Mesodermal cell (in vitro differentiated cells): ENCODE measurements at regions not wholly inside any gene's neighbourhood (a gene's known extent, or its start where the extent isn't known, plus 50 kb on each side); places are given as distances from the start of the nearest gene placed in this dataset.

Experiments
- H3K27ac ChIP-seq: 2 replicates; pipeline ENCODE4 v1.7.0; 2013; ENCODE audit warnings: mild to moderate bottlenecking, low read depth, low read length, moderate library complexity; ENCODE audit not compliant: severe bottlenecking
- H3K36me3 ChIP-seq: 2 replicates; pipeline ENCODE4 v1.7.1; 2013; ENCODE audit warnings: mild to moderate bottlenecking, low read length, moderate library complexity; ENCODE audit not compliant: control insufficient read depth, insufficient read depth
- H3K4me1 ChIP-seq: one replicate; pipeline ENCODE4 v1.7.1; 2013; ENCODE audit warnings: mild to moderate bottlenecking, low read length; ENCODE audit not compliant: insufficient read depth, control insufficient read depth, poor library complexity, severe bottlenecking
- H3K4me3 ChIP-seq: 2 replicates; pipeline ENCODE4 v1.7.0; 2013; ENCODE audit warnings: low read length, control low read depth, mild to moderate bottlenecking; ENCODE audit not compliant: insufficient read depth, poor library complexity, severe bottlenecking; ENCODE audit errors: extremely low read depth
- H3K9me3 ChIP-seq: 2 replicates; pipeline ENCODE4 v1.7.1; 2013; ENCODE audit warnings: mild to moderate bottlenecking, low read length, moderate library complexity; ENCODE audit not compliant: control insufficient read depth
- WGBS, 2 experiments: methylation state at CpG; one replicate each; pipeline ENCODE4 v1.1.5; 2013; ENCODE audit warnings: missing lambda C conversion rate in 2 of 2; ENCODE audit not compliant: insufficient coverage in 2 of 2; 5-methylcytosine and 5-hydroxymethylcytosine counted together

- WGBS, 2 experiments, result 92% methylated on average over 2 of the region's 2 CpGs; no CpG with 5 or more reads in 1 of the 2 experiments
Measured at GRCh38 chrX:43526878-43527277, 129.2 kb upstream of the MAOA start.

GRCh38 chrX:43527801-43528200, 128.3 kb upstream of the MAOA start:
- no peak overlapping the region for H3K4me3 ChIP-seq
- H3K4me1 ChIP-seq, result no peaks in the 10 kb centered on the region
- no CpG with 5 or more reads among the region's 3 CpGs for WGBS, 2 experiments
- H3K36me3 ChIP-seq, result no peaks in the 10 kb centered on the region
- no peaks in the 10 kb centered on the region for H3K9me3 ChIP-seq
- H3K27ac ChIP-seq, result no peak overlapping the region

More at GRCh38 chrX:43526878-43527277, 129.2 kb upstream of the MAOA start:
- no peaks in the 10 kb centered on the region for H3K9me3 ChIP-seq
- no peak overlapping the region for H3K4me3 ChIP-seq
- H3K4me1 ChIP-seq, result no peaks in the 10 kb centered on the region
- no peak overlapping the region for H3K27ac ChIP-seq
- no peaks in the 10 kb centered on the region for H3K36me3 ChIP-seq

- H3K4me1 ChIP-seq, result no peaks in the 10 kb centered on the region
- no peak overlapping the region for H3K27ac ChIP-seq
- H3K9me3 ChIP-seq, result peaks cover 6% of the 10 kb centered on the region
- H3K36me3 ChIP-seq, result no peaks in the 10 kb centered on the region
- no CpG with 5 or more reads among the region's 2 CpGs for WGBS, 2 experiments
- no peak overlapping the region for H3K4me3 ChIP-seq
Measured at GRCh38 chrX:43530837-43531236, 125.3 kb upstream of the MAOA start.

- 100% methylated on average over 1 to 3 of the region's 3 CpGs for WGBS, 2 experiments
- Histone ChIP-seq H3K9me3 (no peaks in the 10 kb centered on the region), H3K4me1 (no peaks in the 10 kb centered on the region), H3K36me3 (no peaks in the 10 kb centered on the region), H3K27ac (no peak overlapping the region), H3K4me3 (no peak overlapping the region)
Measured at GRCh38 chrX:43540318-43540717, 115.8 kb upstream of the MAOA start.

- H3K9me3 ChIP-seq, result no peaks in the 10 kb centered on the region
- H3K27ac ChIP-seq, result no peak overlapping the region
- peaks cover 6% of the 10 kb centered on the region for H3K4me1 ChIP-seq
- H3K4me3 ChIP-seq, result no peak overlapping the region
- WGBS, 2 experiments, result 10% methylated on average over 1 of the region's 3 CpGs; no CpG with 5 or more reads in 1 of the 2 experiments
- H3K36me3 ChIP-seq, result no peaks in the 10 kb centered on the region
Measured at GRCh38 chrX:43551590-43551989, 104.5 kb upstream of the MAOA start.

GRCh38 chrX:43552156-43552555, 103.9 kb upstream of the MAOA start:
- H3K36me3 ChIP-seq, result no peaks in the 10 kb centered on the region
- no peaks in the 10 kb centered on the region for H3K9me3 ChIP-seq
- 40% methylated on average over 1 of the region's 2 CpGs; no CpG with 5 or more reads in 1 of the 2 experiments for WGBS, 2 experiments
- H3K4me1 ChIP-seq, result peaks cover 6% of the 10 kb centered on the region
- H3K4me3 ChIP-seq, result no peak overlapping the region
- H3K27ac ChIP-seq, result no peak overlapping the region

- Histone ChIP-seq H3K4me3 (no peak overlapping the region), H3K27ac (no peak overlapping the region)
- WGBS, 2 experiments, result 85 to 100% methylated on average over 1 to 2 of the region's 4 CpGs
Measured at GRCh38 chrX:43552703-43553102, 103.4 kb upstream of the MAOA start.

GRCh38 chrX:43553257-43553656, 102.8 kb upstream of the MAOA start:
- 91 to 95% methylated on average over 4 to 5 of the region's 5 CpGs for WGBS, 2 experiments
- H3K4me3 ChIP-seq, result no peak overlapping the region
- H3K4me1 ChIP-seq, result peaks cover 10% of the 10 kb centered on the region
- no peaks in the 10 kb centered on the region for H3K36me3 ChIP-seq
- H3K27ac ChIP-seq, result no peak overlapping the region
- H3K9me3 ChIP-seq, result no peaks in the 10 kb centered on the region

More at GRCh38 chrX:43552703-43553102, 103.4 kb upstream of the MAOA start:
- H3K36me3 ChIP-seq, result no peaks in the 10 kb centered on the region
- no peaks in the 10 kb centered on the region for H3K9me3 ChIP-seq
- H3K4me1 ChIP-seq, result peaks cover 10% of the 10 kb centered on the region

GRCh38 chrX:43556207-43556606, 99.9 kb upstream of the MAOA start:
- H3K4me3 ChIP-seq, result no peak overlapping the region
- no peak overlapping the region for H3K27ac ChIP-seq
- H3K4me1 ChIP-seq, result peaks cover 10% of the 10 kb centered on the region
- H3K36me3 ChIP-seq, result no peaks in the 10 kb centered on the region
- WGBS, 2 experiments, result 80 to 100% methylated on average over 1 of the region's 1 CpG
- no peaks in the 10 kb centered on the region for H3K9me3 ChIP-seq

- Histone ChIP-seq H3K27ac (no peak overlapping the region), H3K4me3 (no peak overlapping the region), H3K4me1 (peaks cover 4% of the 10 kb centered on the region), H3K36me3 (no peaks in the 10 kb centered on the region), H3K9me3 (no peaks in the 10 kb centered on the region)
- 10% methylated on average over 2 of the region's 4 CpGs; no CpG with 5 or more reads in 1 of the 2 experiments for WGBS, 2 experiments
Measured at GRCh38 chrX:43557792-43558191, 98.3 kb upstream of the MAOA start.

GRCh38 chrX:43559644-43560043, 96.5 kb upstream of the MAOA start:
- no peaks in the 10 kb centered on the region for H3K9me3 ChIP-seq
- H3K4me1 ChIP-seq, result peaks cover 4% of the 10 kb centered on the region
- WGBS, 2 experiments, result 0% methylated on average over 1 of the region's 2 CpGs; no CpG with 5 or more reads in 1 of the 2 experiments
- no peaks in the 10 kb centered on the region for H3K36me3 ChIP-seq
- H3K27ac ChIP-seq, result no peak overlapping the region
- no peak overlapping the region for H3K4me3 ChIP-seq
